ENCODE measurements at regions not wholly inside any gene's neighbourhood (a gene's known extent, or its start where the extent isn't known, plus 50 kb on each side); places are given as distances from the start of the nearest gene placed in this dataset.

GRCh38 chr4:165711912-165712311, 161.1 kb upstream of the TLL1 start:
- H3K4me3 Mint-ChIP-seq, result no peak overlapping the region
- no peaks in the 10 kb centered on the region for H3K36me3 Mint-ChIP-seq
- H3K27ac Mint-ChIP-seq, result no peak overlapping the region
- no peaks in the 10 kb centered on the region for H3K4me1 Mint-ChIP-seq
- peaks cover 0 to 1% (median 0%) of the 10 kb centered on the region in 3 donors for H3K9me3 Mint-ChIP-seq
- H3K27me3 Mint-ChIP-seq, result no peaks in the 10 kb centered on the region

- Mint-ChIP-seq H3K4me3 (no peak overlapping the region), H3K4me1 (no peaks in the 10 kb centered on the region), H3K9me3 (peaks cover 0 to 1% (median 1%) of the 10 kb centered on the region in 3 donors), H3K27me3 (no peaks in the 10 kb centered on the region), H3K36me3 (no peaks in the 10 kb centered on the region), H3K27ac (no peak overlapping the region)
Observed at GRCh38 chr4:165714650-165715049, 158.4 kb upstream of the TLL1 start.

GRCh38 chr4:165715211-165715610, 157.8 kb upstream of the TLL1 start:
- no peaks in the 10 kb centered on the region for H3K4me1 Mint-ChIP-seq

GRCh38 chr4:165715989-165716388, 157.0 kb upstream of the TLL1 start:
- H3K36me3 Mint-ChIP-seq, result no peaks in the 10 kb centered on the region
- H3K9me3 Mint-ChIP-seq, result peaks cover 0 to 1% (median 1%) of the 10 kb centered on the region in 3 donors
- no peak overlapping the region for H3K4me3 Mint-ChIP-seq
- H3K27me3 Mint-ChIP-seq, result no peaks in the 10 kb centered on the region
- no peaks in the 10 kb centered on the region for H3K4me1 Mint-ChIP-seq
- no peak overlapping the region for H3K27ac Mint-ChIP-seq

More at GRCh38 chr4:165715211-165715610, 157.8 kb upstream of the TLL1 start:
- H3K27me3 Mint-ChIP-seq, result no peaks in the 10 kb centered on the region
- peaks cover 0 to 1% (median 1%) of the 10 kb centered on the region in 3 donors for H3K9me3 Mint-ChIP-seq
- H3K36me3 Mint-ChIP-seq, result no peaks in the 10 kb centered on the region
- no peak overlapping the region for H3K4me3 Mint-ChIP-seq
- no peak overlapping the region for H3K27ac Mint-ChIP-seq

GRCh38 chr4:165716472-165716871, 156.6 kb upstream of the TLL1 start:
- peaks cover 0 to 1% (median 1%) of the 10 kb centered on the region in 3 donors for H3K9me3 Mint-ChIP-seq
- H3K27me3 Mint-ChIP-seq, result no peaks in the 10 kb centered on the region
- no peaks in the 10 kb centered on the region for H3K4me1 Mint-ChIP-seq
- H3K36me3 Mint-ChIP-seq, result no peaks in the 10 kb centered on the region
- H3K27ac Mint-ChIP-seq, result no peak overlapping the region
- no peak overlapping the region for H3K4me3 Mint-ChIP-seq

GRCh38 chr4:165718660-165719059, 154.4 kb upstream of the TLL1 start:
- Mint-ChIP-seq H3K9me3 (peaks cover 0 to 1% (median 0%) of the 10 kb centered on the region in 3 donors), H3K27ac (no peak overlapping the region), H3K4me1 (no peaks in the 10 kb centered on the region), H3K27me3 (no peaks in the 10 kb centered on the region), H3K36me3 (no peaks in the 10 kb centered on the region), H3K4me3 (no peak overlapping the region)

- no peaks in the 10 kb centered on the region for H3K36me3 Mint-ChIP-seq
- H3K4me1 Mint-ChIP-seq, result no peaks in the 10 kb centered on the region
- no peak overlapping the region for H3K27ac Mint-ChIP-seq
- H3K9me3 Mint-ChIP-seq, result peaks cover 0 to 1% (median 0%) of the 10 kb centered on the region in 3 donors
- H3K27me3 Mint-ChIP-seq, result no peaks in the 10 kb centered on the region
- H3K4me3 Mint-ChIP-seq, result no peak overlapping the region
Observed at GRCh38 chr4:165720411-165721082, 152.5 kb upstream of the TLL1 start.

GRCh38 chr4:165721815-165722214, 151.2 kb upstream of the TLL1 start:
- Mint-ChIP-seq H3K27ac (no peak overlapping the region), H3K27me3 (no peaks in the 10 kb centered on the region), H3K4me3 (no peak overlapping the region), H3K4me1 (no peaks in the 10 kb centered on the region), H3K9me3 (peaks cover 0 to 3% (median 0%) of the 10 kb centered on the region in 3 donors), H3K36me3 (no peaks in the 10 kb centered on the region)

- Mint-ChIP-seq H3K27me3 (no peaks in the 10 kb centered on the region), H3K36me3 (no peaks in the 10 kb centered on the region), H3K4me1 (no peaks in the 10 kb centered on the region), H3K9me3 (peaks cover 0 to 2% (median 0%) of the 10 kb centered on the region in 3 donors), H3K27ac (no peak overlapping the region), H3K4me3 (no peak overlapping the region)
Observed at GRCh38 chr4:165723051-165723795, 149.8 kb upstream of the TLL1 start.

- H3K36me3 Mint-ChIP-seq, result no peaks in the 10 kb centered on the region
- no peak overlapping the region for H3K4me3 Mint-ChIP-seq
- no peak overlapping the region for H3K27ac Mint-ChIP-seq
- peaks cover 0 to 2% (median 0%) of the 10 kb centered on the region in 3 donors for H3K9me3 Mint-ChIP-seq
- no peaks in the 10 kb centered on the region for H3K27me3 Mint-ChIP-seq
- no peaks in the 10 kb centered on the region for H3K4me1 Mint-ChIP-seq
Observed at GRCh38 chr4:165724786-165725185, 148.3 kb upstream of the TLL1 start.

GRCh38 chr4:165725352-165725751, 147.7 kb upstream of the TLL1 start:
- Mint-ChIP-seq H3K4me3 (no peak overlapping the region), H3K4me1 (no peaks in the 10 kb centered on the region), H3K27me3 (no peaks in the 10 kb centered on the region), H3K27ac (no peak overlapping the region), H3K9me3 (peaks cover 0 to 2% (median 0%) of the 10 kb centered on the region in 3 donors), H3K36me3 (no peaks in the 10 kb centered on the region)

- Mint-ChIP-seq H3K4me3 (no peak overlapping the region), H3K27me3 (no peaks in the 10 kb centered on the region), H3K36me3 (no peaks in the 10 kb centered on the region), H3K27ac (no peak overlapping the region), H3K9me3 (peaks cover 0 to 4% (median 2%) of the 10 kb centered on the region in 3 donors), H3K4me1 (no peaks in the 10 kb centered on the region)
Observed at GRCh38 chr4:165726831-165727230, 146.2 kb upstream of the TLL1 start.

- Mint-ChIP-seq H3K27ac (no peak overlapping the region), H3K27me3 (no peaks in the 10 kb centered on the region), H3K36me3 (no peaks in the 10 kb centered on the region), H3K9me3 (peaks cover 2 to 6% (median 4%) of the 10 kb centered on the region in 3 donors), H3K4me3 (no peak overlapping the region), H3K4me1 (no peaks in the 10 kb centered on the region)
Observed at GRCh38 chr4:165737309-165737972, 135.6 kb upstream of the TLL1 start.

GRCh38 chr4:165738571-165738970, 134.5 kb upstream of the TLL1 start:
- H3K9me3 Mint-ChIP-seq, result peaks cover 0 to 6% (median 4%) of the 10 kb centered on the region in 3 donors
- no peaks in the 10 kb centered on the region for H3K36me3 Mint-ChIP-seq
- H3K27ac Mint-ChIP-seq, result no peak overlapping the region
- no peak overlapping the region for H3K4me3 Mint-ChIP-seq
- no peaks in the 10 kb centered on the region for H3K27me3 Mint-ChIP-seq
- H3K4me1 Mint-ChIP-seq, result no peaks in the 10 kb centered on the region

GRCh38 chr4:165740911-165741310, 132.1 kb upstream of the TLL1 start:
- Mint-ChIP-seq H3K9me3 (peaks cover 0 to 4% (median 0%) of the 10 kb centered on the region in 3 donors), H3K36me3 (no peaks in the 10 kb centered on the region), H3K4me1 (no peaks in the 10 kb centered on the region), H3K27me3 (no peaks in the 10 kb centered on the region), H3K4me3 (no peak overlapping the region), H3K27ac (no peak overlapping the region)

Measured in IgD-negative memory B cell (primary cell).